NCI-H2107 treated with DMSO at 0.1 percent for 48 hours (cell line): ENCODE measurements at regions not wholly inside any gene's neighbourhood (a gene's known extent, or its start where the extent isn't known, plus 50 kb on each side); places are given as distances from the start of the nearest gene placed in this dataset.

Experiments used
- DNase-seq: peaks from one replicate; lab custom pipeline; 2025; ENCODE audit not compliant: unreplicated experiment; lab: John Stamatoyannopoulos, UW

DNA sequence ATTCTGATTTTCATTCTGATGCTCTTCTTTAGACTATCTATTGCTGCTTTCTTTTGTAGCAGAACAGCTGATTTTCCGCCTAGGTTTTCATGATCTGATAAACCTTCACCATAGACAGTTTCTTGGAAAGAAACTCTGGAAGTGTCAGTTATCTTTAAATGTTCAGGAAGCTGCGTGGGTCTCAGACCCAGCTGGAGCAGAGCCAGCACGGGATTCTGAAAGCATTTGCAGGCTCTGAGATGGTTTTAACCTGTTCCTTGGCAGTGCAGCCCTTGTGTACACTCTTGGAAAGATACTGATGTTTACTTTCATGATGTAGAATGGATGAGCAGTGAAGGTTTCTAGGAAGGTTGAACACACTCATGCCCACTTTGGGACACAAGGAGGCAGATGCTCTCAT lies 178.0 kb upstream of the DMRT1 start:
- DNase-seq, result no peak

DNA sequence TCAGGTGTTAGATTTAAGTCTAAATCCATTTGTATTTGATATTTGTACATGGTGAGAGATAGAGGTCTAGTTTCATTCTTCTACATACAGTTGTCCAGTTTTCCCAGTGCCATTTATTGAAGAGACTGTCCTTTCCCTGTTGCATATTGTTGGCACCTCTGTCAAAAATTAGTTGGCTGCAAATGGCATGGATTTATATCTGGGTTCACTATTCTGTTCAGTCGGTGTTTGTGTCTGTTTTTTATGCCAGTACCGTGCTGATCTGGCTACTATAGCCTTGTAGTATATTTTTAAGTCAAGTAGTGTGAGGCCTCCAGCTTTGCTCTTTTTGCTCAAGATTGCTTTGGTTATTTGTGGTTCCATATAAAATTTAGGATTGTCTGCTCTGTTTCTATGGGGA lies 176.2 kb upstream of the DMRT1 start:
- DNase-seq, result no peak

GRCh38 chr9:671997-672396 lies 169.5 kb upstream of the DMRT1 start:
- DNase-seq, result no peak

DNA sequence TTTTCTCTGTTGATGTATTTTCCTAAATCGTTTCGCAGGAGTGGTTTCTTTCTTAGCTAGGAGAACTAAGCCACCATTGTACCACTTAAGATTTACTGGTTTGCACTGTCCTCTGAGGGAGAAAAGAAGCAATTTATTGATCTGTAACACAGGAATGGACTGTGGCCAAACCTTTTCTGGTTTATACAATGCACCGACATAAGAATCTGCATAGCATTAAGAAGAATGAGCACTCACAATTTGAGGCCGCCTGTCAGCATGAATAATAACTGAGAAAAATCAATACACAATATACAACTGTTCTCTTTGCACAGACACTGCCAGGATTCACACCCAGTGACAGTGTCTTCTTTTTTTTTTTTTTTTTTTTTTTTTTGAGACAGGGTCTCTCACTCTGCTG lies 168.6 kb upstream of the DMRT1 start:
- DNase-seq, result no peak

GRCh38 chr9:673264-673965 lies 168.1 kb upstream of the DMRT1 start:
- no peak for DNase-seq

DNA sequence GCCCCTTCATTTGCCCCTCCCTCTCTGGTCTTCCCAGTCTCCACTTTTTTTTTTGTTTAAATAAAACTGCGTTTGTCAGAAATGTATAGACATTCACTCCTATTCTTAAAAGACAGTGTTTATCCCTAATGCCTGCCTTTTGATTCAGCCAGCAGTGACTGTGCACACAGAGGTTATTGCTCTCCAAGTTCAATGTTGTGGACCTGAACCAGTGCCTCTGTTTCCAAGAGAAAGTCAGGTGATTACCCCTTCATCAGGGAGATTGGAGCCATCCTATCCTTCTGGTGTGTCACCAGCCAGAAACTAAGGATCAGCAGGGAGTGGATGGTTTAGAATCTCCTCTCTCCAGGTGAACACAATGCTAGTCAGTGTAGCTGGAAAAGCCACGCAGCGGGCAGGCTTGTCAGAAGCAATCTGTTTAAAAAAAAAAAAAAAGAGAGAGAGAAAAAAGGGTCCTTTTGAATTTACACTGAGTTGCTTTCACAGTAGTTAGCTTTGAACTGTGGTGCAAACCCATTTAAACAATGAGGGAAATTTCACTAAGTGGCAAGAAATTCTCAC lies 167.5 kb upstream of the DMRT1 start:
- DNase-seq, result no peak

GRCh38 chr9:675697-676370 lies 165.7 kb upstream of the DMRT1 start:
- DNase-seq, result no peak

DNA sequence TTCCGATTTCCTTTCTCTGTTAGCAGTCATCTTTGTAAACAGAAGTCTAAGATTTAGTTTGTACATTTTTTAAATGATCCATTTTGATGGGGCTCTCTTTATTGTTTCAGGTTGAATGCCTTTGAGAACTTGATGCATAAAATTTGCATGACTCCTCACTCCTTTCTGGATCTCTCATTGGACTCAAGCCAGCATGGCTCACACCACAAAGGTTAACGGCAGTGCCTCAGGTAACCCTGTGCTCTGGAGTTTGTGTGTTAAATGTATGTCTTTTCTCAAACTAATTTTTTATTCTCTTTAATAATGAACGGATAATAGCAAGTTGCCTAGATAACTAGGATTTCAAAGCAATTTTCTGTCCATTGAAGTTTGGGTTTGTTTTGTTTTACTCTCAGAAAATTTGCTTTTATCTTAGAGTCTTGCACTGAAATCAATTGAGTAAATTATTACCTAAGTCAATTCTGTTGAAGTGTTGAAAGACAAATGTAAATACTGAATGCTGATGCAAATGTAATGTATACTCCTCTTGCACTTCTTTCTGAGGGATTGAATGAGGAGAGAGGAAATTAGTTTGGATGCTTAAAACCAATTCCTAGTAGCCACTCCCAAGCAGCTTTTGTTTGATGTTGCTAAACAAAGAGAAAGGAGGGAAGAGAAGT lies 164.6 kb upstream of the DMRT1 start:
- no peak for DNase-seq

GRCh38 chr9:677461-678097 lies 163.9 kb upstream of the DMRT1 start:
- DNase-seq, result no peak

- DNase-seq, result no peak
Observed at GRCh38 chr9:678897-679296, 162.6 kb upstream of the DMRT1 start.

GRCh38 chr9:679462-679861 lies 162.0 kb upstream of the DMRT1 start:
- DNase-seq, result no peak

DNA sequence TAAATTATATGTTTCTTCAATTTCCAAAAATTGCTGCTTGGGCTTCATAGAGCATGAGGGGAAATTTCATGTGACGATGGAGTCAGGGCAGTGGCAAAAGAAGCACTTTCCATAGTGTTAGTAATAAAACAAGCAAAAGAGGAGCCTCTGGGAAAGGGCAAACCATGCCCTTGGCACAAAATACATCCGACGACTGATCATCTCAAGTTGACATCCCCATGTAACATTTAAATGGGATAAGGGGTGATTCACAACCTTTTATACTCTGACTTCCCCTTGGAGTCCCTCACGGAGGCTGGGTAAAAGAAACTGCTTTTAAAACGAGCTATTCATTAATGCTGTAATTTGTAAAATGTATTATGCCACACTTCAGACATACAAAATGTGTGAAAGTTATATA lies 161.4 kb upstream of the DMRT1 start:
- no peak for DNase-seq

DNA sequence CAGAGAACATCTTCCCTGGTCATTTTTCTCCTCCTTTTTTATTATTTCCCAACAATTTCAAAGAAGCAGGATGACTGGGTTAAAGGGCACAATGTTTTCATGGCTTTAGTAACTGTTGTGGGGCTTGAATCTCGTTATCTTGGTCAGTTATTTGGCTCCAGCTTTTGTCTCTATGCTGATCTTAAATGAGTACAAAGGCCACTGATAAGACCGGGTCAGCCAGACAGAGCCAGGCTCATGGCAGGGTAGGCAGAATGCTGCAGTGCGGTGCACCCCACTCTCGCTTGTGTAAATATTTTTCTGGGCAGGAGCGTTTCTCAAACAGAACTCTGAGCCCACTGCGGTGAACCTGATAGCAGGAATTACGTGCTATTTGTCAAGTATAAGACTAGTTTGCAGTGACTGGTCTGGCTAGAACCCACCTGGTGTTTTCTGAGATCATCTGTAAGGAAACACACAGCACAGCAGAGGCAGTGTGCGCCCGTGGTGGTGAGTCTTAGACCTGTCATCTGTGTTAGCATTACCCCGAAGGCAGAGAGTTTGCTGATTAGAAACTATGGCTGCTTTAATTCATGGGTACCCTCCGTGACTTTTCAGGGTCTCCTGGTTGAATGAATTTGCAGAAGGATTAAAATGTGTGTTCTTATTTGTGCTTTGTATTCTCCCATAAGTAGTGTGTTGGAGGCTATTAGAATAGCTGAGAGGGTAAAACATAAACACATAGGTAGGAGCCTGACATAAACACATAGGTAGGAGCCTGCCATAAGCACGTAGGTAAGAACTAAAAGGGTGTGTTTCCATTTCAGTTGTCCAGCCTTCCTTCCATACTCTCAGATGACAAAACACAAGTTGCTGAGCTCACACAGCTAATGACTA lies 158.6 kb upstream of the DMRT1 start:
- no peak for DNase-seq

- no peak for DNase-seq
Observed at GRCh38 chr9:683509-684021, 157.9 kb upstream of the DMRT1 start.

DNA sequence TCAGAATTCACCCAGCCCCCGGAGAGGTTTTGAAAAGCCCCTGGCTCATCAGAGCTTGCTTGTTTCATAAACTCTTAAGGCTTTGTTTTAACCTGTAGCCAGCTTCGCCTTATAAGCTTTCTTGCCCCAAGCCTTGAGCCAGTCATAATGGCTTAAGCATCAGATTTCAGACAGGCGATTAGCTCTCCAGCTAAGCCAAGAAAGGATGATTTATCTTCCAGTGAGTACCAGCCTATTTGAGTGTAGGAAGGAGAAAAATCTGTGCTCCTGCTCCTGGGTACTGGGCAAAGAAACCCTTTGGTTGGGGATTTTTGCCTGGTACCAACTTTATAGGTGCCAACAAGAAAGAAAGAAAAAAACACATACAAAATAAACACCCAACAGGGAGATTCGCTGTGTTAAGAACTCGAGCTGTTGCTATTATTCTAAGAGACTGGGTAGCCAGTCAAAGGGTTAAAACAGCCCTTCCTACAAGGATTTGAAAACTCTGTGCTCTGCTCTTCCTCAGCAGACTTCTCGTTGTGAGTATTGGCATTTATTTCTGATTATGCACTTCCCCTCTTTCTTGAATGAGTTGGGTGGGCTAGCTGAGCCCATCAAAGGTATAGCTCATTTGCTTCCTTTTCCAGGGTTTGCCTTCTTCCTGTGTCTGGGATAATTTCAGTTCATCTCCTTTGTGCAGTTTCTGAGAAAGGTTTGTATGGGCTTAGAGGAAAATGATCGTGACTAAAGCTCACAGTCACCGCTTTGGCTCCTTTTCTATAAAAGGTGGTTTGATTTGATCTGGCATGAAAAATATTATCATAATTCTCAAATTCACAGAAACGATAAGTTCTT lies 157.2 kb upstream of the DMRT1 start:
- no peak for DNase-seq

DNA sequence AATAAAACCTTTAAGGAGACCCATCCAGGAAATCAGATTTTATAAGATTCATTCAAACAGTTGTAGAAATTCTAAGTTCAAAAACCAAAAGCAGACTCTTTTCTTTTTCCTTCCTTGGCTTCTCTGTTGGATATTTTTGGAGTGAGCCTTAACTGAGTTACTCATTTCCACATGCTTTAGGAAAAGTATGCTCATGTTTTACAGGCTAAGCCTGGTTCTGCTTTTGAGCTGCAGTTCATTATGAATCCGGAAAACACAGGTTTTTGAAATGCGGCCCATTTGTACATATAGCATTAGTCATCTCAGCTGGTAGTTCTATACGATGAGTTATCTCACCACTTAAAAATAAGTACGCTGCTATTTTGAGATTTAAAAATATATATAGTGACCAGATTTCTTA lies 156.6 kb upstream of the DMRT1 start:
- no peak for DNase-seq

- no peak for DNase-seq
Observed at GRCh38 chr9:686321-686813, 155.1 kb upstream of the DMRT1 start.

DNA sequence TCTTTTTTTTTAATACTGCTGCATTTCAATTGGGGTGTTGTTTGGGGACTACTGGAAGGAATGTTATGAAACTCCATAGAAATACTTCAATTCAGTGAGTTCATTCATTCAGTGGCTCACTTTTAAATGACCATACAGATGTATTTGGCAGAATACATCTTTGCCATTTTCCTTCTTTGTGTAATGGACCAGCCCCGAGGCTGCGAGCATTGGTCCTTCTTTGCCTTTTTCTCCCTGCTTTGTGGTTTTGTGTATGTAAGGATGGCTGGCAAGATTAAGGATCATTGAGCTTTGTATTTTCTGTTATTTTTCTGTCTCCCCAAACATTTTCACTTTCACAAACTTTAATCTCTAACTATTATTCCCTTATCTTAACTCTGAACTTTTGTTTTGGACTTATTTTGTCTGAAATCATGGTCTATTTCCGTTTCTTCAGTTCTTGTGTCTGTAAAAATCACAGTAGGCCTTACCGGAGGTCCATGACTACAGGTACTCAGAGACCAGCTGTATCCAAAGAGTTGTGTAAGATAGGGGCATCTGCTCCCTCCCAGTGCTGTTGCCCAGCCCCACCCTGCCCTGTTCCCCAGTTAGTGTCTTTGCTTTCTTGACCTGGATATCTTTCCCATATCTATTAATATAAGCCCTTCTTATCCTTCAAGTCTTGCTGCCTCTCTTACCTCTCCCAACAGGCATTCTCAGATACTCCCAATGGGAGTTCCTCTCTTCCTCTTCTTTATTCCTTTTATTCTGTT lies 154.3 kb upstream of the DMRT1 start:
- DNase-seq, result no peak

DNA sequence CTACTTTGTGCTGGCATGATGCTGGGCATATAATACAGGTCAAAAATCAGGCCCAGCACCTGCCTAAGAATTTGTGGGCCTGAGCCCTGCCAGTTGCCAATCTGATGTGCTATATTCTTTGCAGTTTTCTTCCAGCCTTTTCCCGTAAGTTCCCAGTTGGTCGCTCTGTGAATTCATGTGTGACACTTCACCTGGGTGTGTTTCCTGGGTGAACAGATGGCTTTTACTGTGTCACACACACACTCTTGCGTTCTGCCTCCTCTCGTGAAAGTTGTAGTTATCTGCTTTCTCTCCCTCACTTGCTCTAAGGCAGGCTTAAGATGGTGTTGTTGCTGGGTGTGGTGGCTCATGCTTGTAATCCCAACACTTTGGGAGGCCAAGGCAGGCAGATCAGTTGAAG lies 153.5 kb upstream of the DMRT1 start:
- DNase-seq, result no peak
